Body of pancreas (tissue), 4 donors: ENCODE measurements at regions not wholly inside any gene's neighbourhood (a gene's known extent, or its start where the extent isn't known, plus 50 kb on each side); places are given as distances from the start of the nearest gene placed in this dataset.

Experiments
- ATAC-seq: fragments of 150-250 bp; one replicate; pipeline ENCODE4 v1.9.1; 2016
- DNase-seq, 4 donors: peaks; one replicate each; pipeline ENCODE4 v3.0.0-alpha.2; 2019
- H3K27ac ChIP-seq, 4 donors: fragments of 200-600 bp; sonication (generic); 1 replicate in 3 of 4; 2 replicates in 1 of 4; pipeline versions ENCODE4 v1.5.1 to v1.6.1; 2016 to 2019; ENCODE audit warnings: mild to moderate bottlenecking in 1 of 4, mixed read lengths in 1 of 4, moderate library complexity in 1 of 4
- H3K27me3 ChIP-seq, 2 donors: fragments of 200-600 bp; sonication (generic); one replicate each; pipeline ENCODE4 v1.6.0; 2016; ENCODE audit warnings: mild to moderate bottlenecking in 1 of 2
- H3K36me3 ChIP-seq, 2 donors: fragments of 200-600 bp; sonication (generic); replicated peaks in 1 of 2; 2 replicates each; pipeline ENCODE4 v1.5.1; 2016; ENCODE audit warnings: low read depth in 2 of 2; ENCODE audit not compliant: insufficient read depth in 1 of 2
- H3K4me1 ChIP-seq: fragments of 200-600 bp; sonication (generic); one replicate; pipeline ENCODE4 v1.6.0; 2016
- H3K4me3 ChIP-seq, 2 donors: fragments of 200-600 bp; sonication (generic); 1 replicate in 1 of 2; 2 replicates in 1 of 2; pipeline ENCODE4 v1.5.1; 2016 to 2019
- H3K9me3 ChIP-seq, 3 donors: fragments of 200-600 bp; sonication (generic); 1 replicate in 2 of 3; 2 replicates in 1 of 3; pipeline ENCODE4 v1.5.1; 2016
- POLR2A ChIP-seq, 3 donors: fragments of 450-650 bp; IDR thresholded peaks; one replicate each; pipeline ENCODE4 v1.6.1; 2016; ENCODE audit warnings: antibody characterized with exemption in 3 of 3, mild to moderate bottlenecking in 2 of 3
- WGBS, 2 donors: methylation state at CpG; one replicate each; pipeline ENCODE4 v1.1.5; 2017; 5-methylcytosine and 5-hydroxymethylcytosine counted together
- intact Hi-C: fragments of 100-400 bp; cut with DNase I; formaldehyde crosslinking; loops from one replicate; pipeline ENCODE4 v1.15.1; 2023
- TF ChIP-seq, protein P1 (sequence below), 7 experiments: fragments of 450-650 bp in 4 of 7; fragments of 200-600 bp in 3 of 7; sonication (generic) in 3 of 7; IDR thresholded peaks; one replicate each; pipeline ENCODE4 v1.5.1; 2016 to 2019; ENCODE audit warnings: antibody characterized with exemption in 7 of 7

DNA sequence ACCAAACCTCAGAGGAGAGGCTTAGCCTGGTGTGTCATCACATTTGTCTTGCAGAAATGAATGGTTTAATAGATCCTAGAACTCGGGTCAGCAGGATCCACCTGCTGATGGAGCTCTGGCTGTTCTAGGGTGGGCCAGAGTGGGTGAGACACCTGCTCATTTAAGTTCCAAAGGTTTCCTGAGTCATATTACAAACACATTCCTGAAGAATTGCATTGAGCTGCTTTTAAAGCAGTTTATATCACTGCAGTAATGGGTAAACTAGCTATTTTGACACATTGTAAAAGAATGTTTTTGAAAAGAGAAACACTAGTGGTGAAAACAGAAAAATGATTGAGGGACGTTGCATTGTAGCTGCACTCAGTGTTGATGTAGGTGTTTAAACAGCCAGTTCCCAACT, 175.3 kb upstream of the TCF4 start:
- ATAC-seq: no peak
- Histone ChIP-seq H3K36me3 (no peaks in the 10 kb centered on the region), H3K9me3 (no peaks in the 10 kb centered on the region), H3K4me1 (no peaks in the 10 kb centered on the region), H3K27me3 (no peaks in the 10 kb centered on the region), H3K4me3 (no peak overlapping the region), H3K27ac (no peak overlapping the region)
- intact Hi-C loops: no loop called here
- WGBS, 2 donors: 60 to 62% methylated on average over 2 of the region's 2 CpGs
- TF ChIP-seq POLR2A (IDR thresholded peaks at IDR 0.05): no peak
- TF ChIP-seq, protein P1, sequence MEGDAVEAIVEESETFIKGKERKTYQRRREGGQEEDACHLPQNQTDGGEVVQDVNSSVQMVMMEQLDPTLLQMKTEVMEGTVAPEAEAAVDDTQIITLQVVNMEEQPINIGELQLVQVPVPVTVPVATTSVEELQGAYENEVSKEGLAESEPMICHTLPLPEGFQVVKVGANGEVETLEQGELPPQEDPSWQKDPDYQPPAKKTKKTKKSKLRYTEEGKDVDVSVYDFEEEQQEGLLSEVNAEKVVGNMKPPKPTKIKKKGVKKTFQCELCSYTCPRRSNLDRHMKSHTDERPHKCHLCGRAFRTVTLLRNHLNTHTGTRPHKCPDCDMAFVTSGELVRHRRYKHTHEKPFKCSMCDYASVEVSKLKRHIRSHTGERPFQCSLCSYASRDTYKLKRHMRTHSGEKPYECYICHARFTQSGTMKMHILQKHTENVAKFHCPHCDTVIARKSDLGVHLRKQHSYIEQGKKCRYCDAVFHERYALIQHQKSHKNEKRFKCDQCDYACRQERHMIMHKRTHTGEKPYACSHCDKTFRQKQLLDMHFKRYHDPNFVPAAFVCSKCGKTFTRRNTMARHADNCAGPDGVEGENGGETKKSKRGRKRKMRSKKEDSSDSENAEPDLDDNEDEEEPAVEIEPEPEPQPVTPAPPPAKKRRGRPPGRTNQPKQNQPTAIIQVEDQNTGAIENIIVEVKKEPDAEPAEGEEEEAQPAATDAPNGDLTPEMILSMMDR (IDR thresholded peaks at IDR 0.05): no peak
- DNase-seq: no peak

DNA sequence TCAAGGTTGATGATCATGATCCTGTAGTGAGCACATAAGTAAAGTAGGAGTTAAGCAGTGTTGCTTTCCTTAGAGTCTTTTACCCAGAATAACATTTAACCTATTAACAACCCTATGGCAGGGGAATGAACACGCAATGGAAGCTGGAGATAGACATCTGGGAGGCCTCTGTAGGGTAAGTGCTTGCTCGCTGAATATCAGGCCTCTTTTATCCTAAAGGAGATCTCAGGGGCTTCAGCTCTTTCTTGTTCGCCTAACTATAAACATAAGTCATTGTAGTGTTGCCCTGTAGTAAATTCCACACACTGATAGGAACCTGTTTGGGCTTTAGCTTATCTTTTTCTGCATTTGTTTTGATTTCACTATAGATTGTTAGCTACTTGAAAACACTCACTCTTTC, 174.4 kb upstream of the TCF4 start:
- ATAC-seq (no peak), DNase-seq (no peak)
- intact Hi-C loops: no loop called here
- H3K27me3 ChIP-seq: no peaks in the 10 kb centered on the region
- H3K9me3 ChIP-seq: no peaks in the 10 kb centered on the region
- no peak overlapping the region for H3K27ac ChIP-seq
- H3K4me3 ChIP-seq: no peak overlapping the region
- TF ChIP-seq POLR2A (IDR thresholded peaks at IDR 0.05): no peak
- TF ChIP-seq, protein P1 (IDR thresholded peaks at IDR 0.05): no peak
- WGBS, 2 donors: 78 to 93% methylated on average over 3 of the region's 3 CpGs
- no peaks in the 10 kb centered on the region for H3K4me1 ChIP-seq
- H3K36me3 ChIP-seq: no peaks in the 10 kb centered on the region

DNA sequence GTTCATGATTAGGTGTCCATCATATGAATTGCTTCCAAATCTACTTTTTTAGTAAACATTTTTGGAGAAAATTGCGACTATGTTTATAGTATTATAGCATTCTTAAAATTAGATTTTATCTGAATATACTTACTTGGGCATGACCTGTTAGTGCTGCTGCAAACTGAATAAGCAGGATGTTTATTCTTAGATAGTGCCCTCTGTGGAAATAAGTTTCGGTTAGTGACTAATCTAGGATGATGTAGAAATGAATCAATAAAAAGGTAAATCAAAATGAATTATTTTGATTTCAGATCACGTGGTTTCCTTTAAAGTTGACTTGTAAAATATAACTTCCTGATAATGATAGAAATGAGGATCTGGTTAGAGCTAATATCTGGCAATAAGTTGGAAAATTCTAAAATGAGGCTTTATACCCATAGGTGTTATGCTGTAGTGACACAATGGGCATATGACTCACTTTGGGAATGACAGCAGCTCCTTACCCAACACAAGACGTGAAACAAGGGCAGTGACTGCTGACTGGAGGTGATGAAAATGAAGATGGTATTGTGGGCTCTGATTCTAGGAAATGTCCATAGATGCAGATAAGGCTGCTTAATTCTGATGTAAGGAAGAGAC, 165.8 kb upstream of the TCF4 start:
- Histone ChIP-seq H3K36me3 (no peaks in the 10 kb centered on the region), H3K9me3 (no peaks in the 10 kb centered on the region), H3K27me3 (no peaks in the 10 kb centered on the region), H3K4me3 (no peak overlapping the region), H3K4me1 (no peaks in the 10 kb centered on the region), H3K27ac (no peak overlapping the region)
- WGBS, 2 donors: 42 to 52% methylated on average over 4 of the region's 4 CpGs
- no peak for TF ChIP-seq POLR2A (IDR thresholded peaks at IDR 0.05)
- TF ChIP-seq, protein P1 (IDR thresholded peaks at IDR 0.05): no peak
- DNase-seq (no peak), ATAC-seq (no peak)
- intact Hi-C loops: no loop called here

DNA sequence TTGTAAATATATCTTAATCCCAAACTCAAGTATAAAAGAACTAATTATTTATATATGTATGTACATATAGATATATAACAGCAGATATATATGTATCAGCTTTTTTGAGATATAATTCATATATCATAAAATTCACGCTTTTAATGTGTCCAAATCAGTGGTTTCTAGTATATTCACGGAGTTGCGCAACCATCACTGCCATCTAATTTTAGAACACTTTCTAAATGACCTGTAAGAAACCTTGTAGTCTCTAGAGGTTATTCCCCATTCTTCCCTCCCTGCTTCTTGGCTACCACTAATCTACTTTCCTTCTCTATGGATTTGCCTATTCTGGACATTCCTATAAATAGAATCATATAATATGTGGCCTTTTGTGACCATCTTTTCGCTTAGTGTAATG, 163.5 kb upstream of the TCF4 start:
- no peaks in the 10 kb centered on the region for H3K36me3 ChIP-seq
- WGBS, 2 donors: 88 to 92% methylated on average over 4 of the region's 4 CpGs
- no peak for ATAC-seq
- intact Hi-C loops: no loop called here
- no peak overlapping the region for H3K27ac ChIP-seq
- DNase-seq: no peak
- no peak overlapping the region for H3K4me3 ChIP-seq
- H3K9me3 ChIP-seq: no peaks in the 10 kb centered on the region
- TF ChIP-seq POLR2A (IDR thresholded peaks at IDR 0.05): no peak
- TF ChIP-seq, protein P1 (IDR thresholded peaks at IDR 0.05): no peak
- no peaks in the 10 kb centered on the region for H3K4me1 ChIP-seq
- H3K27me3 ChIP-seq: no peaks in the 10 kb centered on the region

DNA sequence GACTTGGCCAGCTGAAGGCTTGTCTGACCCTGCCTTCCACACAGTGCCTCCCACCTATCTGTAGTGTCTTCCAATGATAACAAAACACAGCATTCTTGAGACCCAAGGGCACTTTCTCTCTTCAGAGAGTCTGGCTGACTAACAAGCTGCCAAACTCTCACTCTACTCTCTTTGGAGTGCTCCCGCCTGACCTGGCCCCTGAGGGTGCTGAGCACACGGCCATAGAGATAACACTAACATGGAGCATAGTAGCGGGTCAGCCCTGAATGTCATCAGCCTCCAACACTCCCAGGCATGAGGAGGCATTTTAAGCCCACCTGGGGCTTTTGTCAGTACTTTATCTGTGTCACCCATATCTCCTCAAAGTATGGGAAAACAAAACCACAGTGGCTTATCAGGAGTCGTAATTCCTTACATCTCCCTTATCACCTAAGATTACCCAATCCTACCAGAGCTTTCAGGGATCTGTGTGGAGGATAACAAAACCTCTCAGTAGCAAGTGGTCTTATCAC, 160.3 kb upstream of the TCF4 start:
- 75 to 79% methylated on average over 4 of the region's 4 CpGs for WGBS, 2 donors
- no peak for DNase-seq
- no peak for ATAC-seq

More for the DNA sequence above, 160.3 kb upstream of the TCF4 start:
- no peaks in the 10 kb centered on the region for H3K4me1 ChIP-seq
- H3K9me3 ChIP-seq: no peaks in the 10 kb centered on the region
- H3K27ac ChIP-seq: no peak overlapping the region
- no peaks in the 10 kb centered on the region for H3K36me3 ChIP-seq
- TF ChIP-seq, protein P1 (IDR thresholded peaks at IDR 0.05): no peak
- TF ChIP-seq POLR2A (IDR thresholded peaks at IDR 0.05): no peak
- H3K4me3 ChIP-seq: no peak overlapping the region
- no peaks in the 10 kb centered on the region for H3K27me3 ChIP-seq
- intact Hi-C loops: no loop called here
